H9 (cell line): ENCODE measurements at regions not wholly inside any gene's neighbourhood (a gene's known extent, or its start where the extent isn't known, plus 50 kb on each side); places are given as distances from the start of the nearest gene placed in this dataset.

ENCODE experiments used
- DNase-seq: peaks from one replicate; pipeline ENCODE4 v3.0.0-alpha.2; 2017
- H2AFZ ChIP-seq: one replicate; pipeline ENCODE4 v1.6.1; 2013; ENCODE audit warnings: mild to moderate bottlenecking, low read length, control low read depth, moderate library complexity
- H2AK5ac ChIP-seq: 2 replicates; pipeline ENCODE4 v1.6.1; 2013; ENCODE audit warnings: low read length, control low read depth, mixed read lengths; ENCODE audit not compliant: insufficient read length
- H2BK120ac ChIP-seq: one replicate; pipeline ENCODE4 v1.6.1; 2013; ENCODE audit warnings: low read depth, mild to moderate bottlenecking, low read length, control low read depth, inconsistent platforms; ENCODE audit not compliant: poor library complexity, severe bottlenecking
- H2BK12ac ChIP-seq: 2 replicates; pipeline ENCODE4 v1.6.1; 2013; ENCODE audit warnings: low read length, control low read depth, mixed read lengths, low read depth; ENCODE audit not compliant: insufficient read length
- H2BK15ac ChIP-seq: 2 replicates; pipeline ENCODE4 v1.6.1; 2013; ENCODE audit warnings: low read depth, low read length, control low read depth
- H2BK20ac ChIP-seq: one replicate; pipeline ENCODE4 v1.6.1; 2013; ENCODE audit warnings: low read depth, mild to moderate bottlenecking, low read length, control low read depth, inconsistent platforms; ENCODE audit not compliant: poor library complexity, severe bottlenecking
- H2BK5ac ChIP-seq: 2 replicates; pipeline ENCODE4 v1.6.1; 2013; ENCODE audit warnings: low read length, control low read depth, mixed read lengths; ENCODE audit not compliant: insufficient read length
- H3K14ac ChIP-seq: 2 replicates; pipeline ENCODE4 v1.6.1; 2013; ENCODE audit warnings: low read length, control low read depth; ENCODE audit not compliant: insufficient read depth
- H3K18ac ChIP-seq: 2 replicates; pipeline ENCODE4 v1.6.1; 2013; ENCODE audit warnings: low read depth, mild to moderate bottlenecking, mixed read lengths, low read length, control low read depth; ENCODE audit not compliant: insufficient read length
- H3K23ac ChIP-seq: 2 replicates; pipeline ENCODE4 v1.6.1; 2013; ENCODE audit warnings: low read length, control low read depth, mixed read lengths, low read depth; ENCODE audit not compliant: insufficient read length
- H3K23me2 ChIP-seq: 2 replicates; pipeline ENCODE4 v1.6.1; 2013; ENCODE audit warnings: low read depth, mild to moderate bottlenecking, mixed read lengths, low read length, control low read depth; ENCODE audit not compliant: insufficient read length, poor library complexity, severe bottlenecking
- H3K27ac ChIP-seq: 2 replicates; pipeline ENCODE4 v1.5.1; 2013; ENCODE audit warnings: low read length, control low read depth, mixed read lengths, low read depth; ENCODE audit not compliant: insufficient read length
- H3K27me3 ChIP-seq: 2 replicates; pipeline ENCODE4 v1.6.1; 2013; ENCODE audit warnings: low read length, control low read depth, inconsistent platforms; ENCODE audit not compliant: insufficient read depth
- H3K4ac ChIP-seq: 2 replicates; pipeline ENCODE4 v1.6.1; 2013; ENCODE audit warnings: low read depth, mild to moderate bottlenecking, control low read depth, inconsistent platforms, low read length, moderate library complexity
- H3K4me1 ChIP-seq: 2 replicates; pipeline ENCODE4 v1.6.1; 2013; ENCODE audit warnings: low read length, control low read depth, inconsistent platforms; ENCODE audit not compliant: insufficient read depth
- H3K4me2 ChIP-seq: 2 replicates; pipeline ENCODE4 v1.6.1; 2013; ENCODE audit warnings: low read length, control low read depth, mixed read lengths; ENCODE audit not compliant: insufficient read length, insufficient read depth
- H3K56ac ChIP-seq: 2 replicates; pipeline ENCODE4 v1.6.1; 2013; ENCODE audit warnings: low read depth, mild to moderate bottlenecking, mixed read lengths, low read length, control low read depth; ENCODE audit not compliant: insufficient read length
- H3K79me1 ChIP-seq: 2 replicates; pipeline ENCODE4 v1.6.1; 2013; ENCODE audit warnings: low read depth, mild to moderate bottlenecking, moderate library complexity, low read length, control low read depth, inconsistent platforms; ENCODE audit not compliant: insufficient read depth, poor library complexity, severe bottlenecking
- H3K79me2 ChIP-seq: 2 replicates; pipeline ENCODE4 v1.6.1; 2013; ENCODE audit warnings: low read length, control low read depth, inconsistent platforms; ENCODE audit not compliant: insufficient read depth
- H3K9ac ChIP-seq: 2 replicates; pipeline ENCODE4 v1.6.1; 2013; ENCODE audit warnings: low read length, control low read depth, mixed read lengths; ENCODE audit not compliant: insufficient read length; ENCODE audit errors: extremely low read depth
- H3K9me3 ChIP-seq: one replicate; pipeline ENCODE4 v1.6.1; 2013; ENCODE audit warnings: low read depth, low read length, inconsistent platforms; ENCODE audit not compliant: control insufficient read depth
- H3T11ph ChIP-seq: one replicate; pipeline ENCODE4 v1.6.1; 2013; ENCODE audit warnings: mild to moderate bottlenecking, low read length, control low read depth, inconsistent platforms
- H4K20me1 ChIP-seq: one replicate; pipeline ENCODE4 v1.6.1; 2013; ENCODE audit not compliant: control insufficient read depth, insufficient read length, insufficient read depth
- H4K5ac ChIP-seq: 2 replicates; pipeline ENCODE4 v1.6.1; 2013; ENCODE audit warnings: low read depth, mild to moderate bottlenecking, mixed read lengths, low read length, control low read depth; ENCODE audit not compliant: insufficient read length
- H4K8ac ChIP-seq: replicated peaks from 2 replicates; pipeline ENCODE4 v1.6.1; 2013; ENCODE audit warnings: low read length, control low read depth, mixed read lengths, low read depth; ENCODE audit not compliant: insufficient read length
- H4K91ac ChIP-seq: 2 replicates; pipeline ENCODE4 v1.6.1; 2013; ENCODE audit warnings: low read depth, mild to moderate bottlenecking, moderate library complexity, mixed read lengths, low read length, control low read depth; ENCODE audit not compliant: insufficient read length
- H3K27ac Mint-ChIP-seq, 3 experiments: 2 replicates in 2 of 3; 3 replicates in 1 of 3; pipeline ENCODE4 v1.8.0; 2020 to 2021; ENCODE audit warnings: mixed read lengths in 3 of 3, mild to moderate bottlenecking in 1 of 3, moderate library complexity in 1 of 3
- H3K27me3 Mint-ChIP-seq: 2 replicates; pipeline ENCODE4 v1.8.0; 2021; ENCODE audit warnings: low read depth, mild to moderate bottlenecking, moderate library complexity, mixed read lengths
- H3K36me3 Mint-ChIP-seq, 3 experiments: 2 replicates in 2 of 3; 3 replicates in 1 of 3; pipeline ENCODE4 v1.8.0; 2020 to 2021; ENCODE audit warnings: low read depth in 3 of 3, mixed read lengths in 3 of 3; ENCODE audit not compliant: insufficient read depth in 1 of 3
- H3K4me1 Mint-ChIP-seq, 2 experiments: 2 replicates each; pipeline ENCODE4 v1.8.0; 2020; ENCODE audit warnings: mixed read lengths in 2 of 2
- H3K4me3 Mint-ChIP-seq, 2 experiments: 2 replicates in 1 of 2; 3 replicates in 1 of 2; pipeline ENCODE4 v1.8.0; 2020 to 2021; ENCODE audit warnings: mild to moderate bottlenecking in 2 of 2, mixed read lengths in 2 of 2, moderate library complexity in 1 of 2
- H3K9me3 Mint-ChIP-seq, 2 experiments: 2 replicates in 1 of 2; 3 replicates in 1 of 2; pipeline ENCODE4 v1.8.0; 2020; ENCODE audit warnings: mild to moderate bottlenecking in 2 of 2, mixed read lengths in 2 of 2, moderate library complexity in 1 of 2
- CTCF ChIP-seq: fragments of 200-600 bp; sonication (generic); conservative IDR thresholded peaks from 3 replicates; pipeline ENCODE4 v1.8.0; 2021; ENCODE audit warnings: antibody characterized with exemption, mild to moderate bottlenecking
- WGBS: extraction: QIAGEN DNeasy Blood & Tissue Kit; methylation state at CpG from one replicate; pipeline ENCODE4 v1.1.7; 2013; ENCODE audit warnings: missing lambda C conversion rate, low lambda C conversion rate, mixed read lengths; ENCODE audit not compliant: insufficient read length; ENCODE audit errors: extremely low coverage; 5-methylcytosine and 5-hydroxymethylcytosine counted together

GRCh38 chr19:30277941-30278881 lies 94.0 kb upstream of the ZNF536 start:
- Histone ChIP-seq H2AFZ (no peak overlapping the region), H3K18ac (no peak overlapping the region), H4K5ac (no peak overlapping the region), H3K23me2 (no peaks in the 10 kb centered on the region), H2BK5ac (no peak overlapping the region), H3K4me2 (no peak overlapping the region), H2AK5ac (no peak overlapping the region), H2BK15ac (no peak overlapping the region), H3K23ac (no peak overlapping the region), H2BK12ac (no peak overlapping the region), H3K56ac (no peak overlapping the region), H3K79me2 (no peaks in the 10 kb centered on the region), H4K91ac (no peak overlapping the region), H2BK120ac (no peak overlapping the region), H3K27me3 (no peaks in the 10 kb centered on the region; the same call in 1 of the 2 replicates), H4K8ac (no peak overlapping the region), H3K9ac (no peak overlapping the region), H2BK20ac (no peak overlapping the region), H3K9me3 (peaks cover 3% of the 10 kb centered on the region), H3K27ac (no peak overlapping the region), H3K4me1 (peaks cover 7% of the 10 kb centered on the region; the same call in 1 of the 2 replicates), H3K79me1 (no peaks in the 10 kb centered on the region), H4K20me1 (no peaks in the 10 kb centered on the region), H3T11ph (no peak overlapping the region), H3K14ac (no peak overlapping the region), H3K4ac (no peak overlapping the region)
- no peak overlapping the region; a peak in 1 of 5 replicates for H3K4me3 Mint-ChIP-seq
- no peak for TF ChIP-seq CTCF
- H3K4me1 Mint-ChIP-seq = peaks cover 45 to 52% of the 10 kb centered on the region in 2 experiments
- peaks cover 5% of the 10 kb centered on the region in 2 experiments for H3K9me3 Mint-ChIP-seq
- H3K27ac Mint-ChIP-seq = peak overlapping the region in 1 of 3 experiments; percentile 21; a peak in 3 of 7 replicates
- H3K36me3 Mint-ChIP-seq = peaks cover 4 to 5% (median 4%) of the 10 kb centered on the region in 3 experiments
- peaks cover 14% of the 10 kb centered on the region for H3K27me3 Mint-ChIP-seq
- DNase-seq = no peak
- no CpG with 5 or more reads among the region's 16 CpGs for WGBS
